GM21381 (cell line): ENCODE measurements at regions not wholly inside any gene's neighbourhood (a gene's known extent, or its start where the extent isn't known, plus 50 kb on each side); places are given as distances from the start of the nearest gene placed in this dataset.
"Not testable (repeated sequence)": the region's sequence is repeated elsewhere in the genome, so short reads cannot be mapped to it uniquely, and the experiment has no call there.

Source experiments
- ATAC-seq: cut with Tn5 transposase; IDR thresholded peaks from one replicate; pipeline ENCODE4 v1.9.1; 2021; ENCODE audit warnings: mild to moderate bottlenecking, moderate library complexity; ENCODE audit not compliant: unreplicated experiment

DNA sequence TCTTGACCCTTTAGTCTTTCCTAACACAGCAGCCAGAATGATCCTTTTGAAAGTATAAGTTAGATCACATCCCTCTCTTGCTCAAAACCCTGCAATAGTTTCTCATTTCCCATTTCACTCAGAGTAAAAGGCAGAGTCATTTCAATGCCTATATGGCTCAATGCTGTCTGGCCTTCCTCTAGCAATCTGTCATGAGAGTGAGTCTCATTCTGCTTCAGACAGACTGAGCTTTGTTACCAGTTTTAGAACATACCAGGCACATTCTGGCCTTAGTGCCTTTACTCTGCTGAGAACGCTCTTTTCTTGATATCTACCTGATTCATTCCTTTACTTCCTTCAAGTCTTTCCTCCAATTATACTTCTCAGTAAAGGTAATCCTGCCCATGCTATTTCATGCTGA lies 372.8 kb upstream of the PKN2 start:
- no peak for ATAC-seq

DNA sequence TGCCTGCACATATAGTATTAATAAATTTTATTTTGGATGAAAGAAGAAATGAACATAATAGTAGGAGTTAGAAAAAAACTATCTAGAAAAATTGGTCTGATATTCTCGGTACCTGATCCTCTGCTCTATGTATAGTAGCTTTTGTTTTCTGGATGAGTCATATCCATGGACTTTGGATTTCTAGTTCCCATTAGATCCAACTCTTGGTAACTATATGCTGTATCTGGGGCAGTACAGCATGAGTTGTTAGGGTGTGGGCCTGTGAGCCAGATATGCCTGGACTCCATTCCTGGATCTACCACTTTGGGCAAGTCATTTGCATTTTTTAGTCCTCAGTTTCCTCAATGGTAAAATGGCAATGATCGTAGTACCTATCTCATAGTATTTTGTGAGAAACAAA lies 372.2 kb upstream of the PKN2 start:
- no peak for ATAC-seq

- ATAC-seq, result no peak
These were observed 366.7 kb upstream of the PKN2 start for GRCh38 chr1:88317396-88317795.

- ATAC-seq, result no peak
These were observed 365.3 kb upstream of the PKN2 start for GRCh38 chr1:88318740-88319139.

DNA sequence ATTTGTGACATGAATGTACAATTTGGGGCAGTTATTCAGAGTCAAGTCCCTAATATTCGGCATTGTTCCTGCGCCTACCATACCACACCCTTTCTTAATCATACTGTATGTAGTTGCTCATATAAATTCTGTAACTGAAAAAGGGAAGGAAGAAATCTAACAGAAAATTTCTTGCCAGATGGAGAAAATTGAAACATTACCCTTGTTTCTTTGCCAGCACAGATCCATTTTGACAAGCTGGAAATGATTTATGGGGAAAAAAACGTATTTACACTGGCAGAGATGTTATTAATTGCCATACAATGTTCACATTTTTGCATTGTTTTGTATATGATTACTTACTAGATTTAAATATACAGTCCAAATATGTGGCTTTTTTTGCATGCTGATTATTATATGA lies 363.8 kb upstream of the PKN2 start:
- ATAC-seq, result no peak

GRCh38 chr1:88321706-88322105 lies 362.4 kb upstream of the PKN2 start:
- no peak for ATAC-seq

- no peak for ATAC-seq
These were observed 359.2 kb upstream of the PKN2 start for GRCh38 chr1:88324899-88325298.

DNA sequence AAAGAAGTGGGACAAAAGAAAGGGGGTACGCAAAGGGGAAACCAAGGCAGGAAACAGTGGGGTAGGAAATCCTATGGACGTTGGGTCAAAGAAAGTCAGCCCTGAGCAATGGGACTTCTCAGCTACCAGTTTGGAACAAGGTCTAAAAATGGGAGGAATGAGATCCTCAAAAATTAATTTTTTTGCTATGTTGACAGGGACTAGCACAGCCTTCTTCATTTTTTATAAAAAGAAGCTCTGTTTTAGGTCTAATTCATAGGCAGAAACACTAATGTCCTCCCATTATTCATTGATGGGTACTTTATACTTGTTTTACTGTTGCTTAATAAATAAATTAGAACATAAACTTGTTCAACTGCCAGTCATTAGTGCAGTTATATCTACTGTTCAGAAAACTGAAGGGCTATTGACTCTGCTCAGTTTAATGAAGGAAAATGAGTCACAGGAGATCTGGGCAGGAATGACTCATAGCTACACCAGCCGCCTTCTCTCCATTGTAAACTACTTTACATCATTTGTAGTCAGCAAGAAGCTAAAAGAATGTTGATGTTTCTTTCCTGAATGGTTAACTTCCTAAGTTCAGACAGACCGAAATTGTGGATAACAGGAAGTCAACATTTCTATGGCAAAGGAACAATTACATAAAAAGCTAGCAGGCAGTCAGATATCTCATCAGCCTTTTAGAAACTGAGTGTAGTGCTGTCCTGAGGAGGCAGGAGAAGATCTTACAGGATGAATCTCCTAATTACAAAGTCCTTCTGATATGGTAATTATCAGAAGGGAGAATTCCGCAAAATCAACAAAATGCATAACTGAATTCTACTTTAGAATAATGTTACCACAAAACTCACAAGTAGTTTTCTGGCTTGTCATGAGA lies 356.4 kb upstream of the PKN2 start:
- ATAC-seq, result no peak

- no peak for ATAC-seq
These were observed 353.9 kb upstream of the PKN2 start for GRCh38 chr1:88330201-88330600.

GRCh38 chr1:88333086-88333695 lies 350.9 kb upstream of the PKN2 start:
- ATAC-seq, result no peak

DNA sequence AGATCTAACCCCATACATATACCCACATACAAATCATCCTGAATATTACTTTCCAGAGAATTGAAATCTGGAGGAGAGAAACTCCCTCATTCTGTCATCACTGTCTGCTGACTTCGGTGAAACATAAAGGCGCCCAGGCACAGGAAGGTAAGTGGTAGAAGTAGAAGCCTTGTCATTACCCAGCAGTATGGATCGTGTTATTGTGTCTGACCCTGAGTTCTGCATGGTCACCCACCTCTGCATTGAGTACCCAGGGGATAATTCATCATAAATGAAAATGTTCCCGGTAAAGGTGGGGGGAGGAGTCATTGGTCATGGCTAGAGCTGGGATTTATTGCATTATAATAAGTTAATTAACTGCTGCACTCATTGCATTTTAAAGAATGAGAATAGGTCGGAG lies 342.6 kb upstream of the PKN2 start:
- no peak for ATAC-seq

DNA sequence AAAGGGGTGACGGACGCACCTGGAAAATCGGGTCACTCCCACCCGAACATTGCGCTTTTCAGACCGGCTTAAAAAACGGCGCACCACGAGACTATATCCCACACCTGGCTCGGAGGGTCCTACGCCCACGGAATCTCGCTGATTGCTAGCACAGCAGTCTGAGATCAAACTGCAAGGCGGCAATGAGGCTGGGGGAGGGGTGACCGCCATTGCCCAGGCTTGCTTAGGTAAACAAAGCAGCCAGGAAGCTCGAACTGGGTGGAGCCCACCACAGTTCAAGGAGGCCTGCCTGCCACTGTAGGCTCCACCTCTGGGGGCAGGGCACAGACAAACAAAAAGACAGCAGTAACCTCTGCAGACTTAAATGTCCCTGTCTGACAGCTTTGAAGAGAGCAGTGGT lies 342.0 kb upstream of the PKN2 start:
- ATAC-seq, result not testable (repeated sequence)

DNA sequence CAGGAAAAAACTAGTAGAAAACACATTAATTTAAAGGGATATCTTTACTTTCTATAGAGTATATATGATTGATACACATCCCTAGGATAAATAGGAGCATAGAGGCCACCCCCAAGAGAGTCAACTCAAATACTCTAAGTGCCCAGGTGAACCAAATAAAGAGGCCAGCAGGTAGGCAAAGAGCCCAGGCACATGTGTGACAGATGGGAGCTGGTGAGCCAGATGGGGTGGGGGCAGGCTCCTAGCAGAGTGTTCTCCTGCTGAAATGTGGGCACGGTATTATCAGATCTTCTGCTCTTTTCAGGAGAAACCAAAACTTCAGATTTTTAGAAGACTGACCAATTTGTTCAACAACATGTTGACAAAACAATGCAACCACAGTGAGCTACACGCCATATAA lies 333.4 kb upstream of the PKN2 start:
- ATAC-seq, result no peak

DNA sequence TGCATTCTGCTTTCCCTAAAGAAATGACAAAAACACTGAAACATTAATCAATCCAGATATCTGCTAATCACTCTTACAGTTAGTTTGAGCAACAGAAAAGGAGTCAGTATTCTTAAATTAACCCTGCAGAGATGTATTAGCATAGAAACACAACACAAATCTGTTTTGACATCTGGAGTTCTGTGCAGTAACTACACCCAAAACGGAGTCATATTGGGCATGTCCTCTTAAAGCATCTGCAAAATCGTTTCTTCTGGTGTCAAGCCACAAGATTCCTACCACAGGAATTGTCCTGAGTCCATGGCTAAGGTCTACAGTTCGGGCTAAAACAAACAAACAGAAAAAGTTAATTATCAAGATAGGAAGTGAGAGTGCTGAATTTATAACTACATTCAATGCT lies 332.1 kb upstream of the PKN2 start:
- no peak for ATAC-seq

- no peak for ATAC-seq
These were observed 329.8 kb upstream of the PKN2 start for GRCh38 chr1:88354256-88354655.

DNA sequence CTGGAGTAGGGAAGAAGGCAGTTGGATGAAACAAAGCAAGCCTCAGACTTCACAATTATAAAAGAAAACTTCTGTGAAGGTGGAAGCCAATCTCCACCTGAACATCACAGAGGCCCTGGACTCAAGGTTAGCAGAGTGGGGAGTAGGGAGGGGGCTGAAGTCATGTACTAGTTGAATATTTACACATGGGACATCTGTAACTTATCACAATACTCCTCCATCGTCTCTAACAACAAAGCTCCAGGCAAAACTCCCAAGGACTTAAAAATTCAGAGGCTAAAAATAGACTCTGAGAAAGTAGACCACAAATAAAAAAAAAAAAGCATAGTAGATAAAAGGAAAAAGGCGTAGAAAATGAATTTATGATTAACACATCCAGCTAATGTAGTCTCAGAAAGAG lies 326.3 kb upstream of the PKN2 start:
- no peak for ATAC-seq

DNA sequence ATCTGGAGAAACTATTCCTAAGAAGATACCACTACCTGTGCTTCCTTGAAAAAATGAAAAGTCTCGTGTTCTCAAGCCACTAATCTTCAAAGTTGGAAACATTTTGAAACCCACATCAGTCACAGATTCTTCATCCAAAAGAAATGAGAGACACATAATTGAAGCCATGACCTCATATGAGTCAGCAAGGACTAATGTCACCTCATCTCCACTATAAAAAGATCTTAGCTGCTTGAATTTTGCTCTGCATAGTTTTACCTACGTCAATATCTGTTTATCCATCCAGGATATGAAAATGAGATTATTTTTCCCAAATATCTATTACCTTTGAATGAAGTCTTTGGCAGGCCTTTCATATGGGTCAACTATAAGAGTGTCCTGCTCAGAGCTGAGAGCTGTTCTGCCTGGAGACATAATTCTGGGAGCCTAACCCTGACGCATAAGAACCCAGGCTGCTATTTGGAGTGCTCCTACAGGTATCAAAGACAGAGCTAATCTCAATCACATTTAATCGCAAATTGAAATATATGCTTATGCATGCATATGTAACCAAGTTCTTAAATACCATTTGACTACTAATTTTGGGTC lies 312.5 kb upstream of the PKN2 start:
- no peak for ATAC-seq

GRCh38 chr1:88375977-88376376 lies 308.1 kb upstream of the PKN2 start:
- no peak for ATAC-seq

GRCh38 chr1:88376421-88376820 lies 307.7 kb upstream of the PKN2 start:
- ATAC-seq, result no peak

- ATAC-seq, result no peak
These were observed 305.5 kb upstream of the PKN2 start for GRCh38 chr1:88378560-88378959.

DNA sequence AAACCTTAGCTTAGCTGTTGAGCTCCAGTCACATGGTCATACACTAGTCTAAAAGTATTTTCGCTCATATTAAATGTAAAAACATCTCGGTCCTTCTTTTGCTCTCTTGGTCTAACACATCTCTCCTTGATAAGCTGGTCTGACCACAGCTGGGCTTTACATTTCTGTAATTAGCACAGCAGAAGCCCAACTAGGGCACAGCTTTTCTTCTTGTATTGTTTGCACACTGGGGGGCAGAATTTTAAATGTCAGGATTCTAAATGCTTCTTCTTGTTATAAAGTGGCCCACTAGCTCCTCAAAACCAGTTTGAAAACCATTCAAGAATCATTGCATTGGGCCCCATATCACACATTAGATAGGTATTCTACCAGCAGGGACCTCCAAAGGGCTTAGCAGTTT lies 289.1 kb upstream of the PKN2 start:
- no peak for ATAC-seq

GRCh38 chr1:88398338-88398737 lies 285.7 kb upstream of the PKN2 start:
- ATAC-seq, result no peak
